ENCODE measurements at regions not wholly inside any gene's neighbourhood (a gene's known extent, or its start where the extent isn't known, plus 50 kb on each side); places are given as distances from the start of the nearest gene placed in this dataset.

DNA sequence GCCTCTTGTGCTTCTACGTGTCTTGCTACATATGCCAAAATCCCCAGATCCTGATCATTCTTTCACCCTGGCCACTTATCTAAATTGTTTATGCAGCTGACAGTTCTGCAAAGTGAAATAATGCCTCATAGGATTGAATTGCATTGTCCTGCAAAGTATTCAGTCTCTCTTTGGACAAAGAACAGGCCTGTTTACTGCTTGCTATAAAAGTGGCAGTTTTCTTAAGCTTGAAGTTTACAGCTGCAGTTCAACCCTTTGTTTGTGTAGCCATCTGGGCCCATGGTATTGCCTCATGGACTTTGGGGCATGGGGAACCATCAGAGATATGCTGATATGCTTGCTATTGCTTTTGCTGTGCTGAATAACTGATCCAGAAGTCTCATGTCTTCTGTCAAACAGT is 523.2 kb downstream of the OTOL1 start:
- DNase-seq: no peak

GRCh38 chr3:162021206-162021605 is 524.6 kb downstream of the OTOL1 start:
- no peak for DNase-seq

- DNase-seq: no peak
Observed at GRCh38 chr3:162022911-162023310, 526.3 kb downstream of the OTOL1 start.

- no peak for DNase-seq
Observed at GRCh38 chr3:162029736-162030135, 533.1 kb downstream of the OTOL1 start.

- DNase-seq: no peak
Observed at GRCh38 chr3:162034368-162034767, 537.8 kb downstream of the OTOL1 start.

- no peak for DNase-seq
Observed at GRCh38 chr3:162041622-162042021, 545.0 kb downstream of the OTOL1 start.

DNA sequence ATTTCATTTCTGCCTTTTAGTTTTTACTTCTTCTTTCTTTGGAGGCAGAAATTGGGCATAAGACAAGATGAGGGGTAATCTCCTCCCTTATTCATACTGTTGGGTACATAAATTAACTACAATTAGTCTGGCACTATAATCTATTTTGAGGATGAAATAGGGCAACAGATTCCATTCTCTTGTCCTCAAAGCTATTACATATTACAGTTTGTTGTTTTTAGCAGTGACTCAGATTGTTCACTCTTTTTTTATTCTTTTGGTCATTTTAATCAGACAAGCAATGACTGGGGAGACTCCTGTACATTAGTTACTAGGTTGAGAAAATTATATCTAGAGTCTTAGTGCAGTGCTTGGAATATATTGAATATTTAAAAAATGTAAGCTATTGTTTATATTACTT is 556.0 kb downstream of the OTOL1 start:
- DNase-seq: no peak

GRCh38 chr3:162072656-162073164 is 576.1 kb downstream of the OTOL1 start:
- no peak for DNase-seq

GRCh38 chr3:162073422-162073975 is 576.9 kb downstream of the OTOL1 start:
- DNase-seq: no peak

- no peak for DNase-seq
Observed at GRCh38 chr3:162077108-162077507, 580.5 kb downstream of the OTOL1 start.

DNA sequence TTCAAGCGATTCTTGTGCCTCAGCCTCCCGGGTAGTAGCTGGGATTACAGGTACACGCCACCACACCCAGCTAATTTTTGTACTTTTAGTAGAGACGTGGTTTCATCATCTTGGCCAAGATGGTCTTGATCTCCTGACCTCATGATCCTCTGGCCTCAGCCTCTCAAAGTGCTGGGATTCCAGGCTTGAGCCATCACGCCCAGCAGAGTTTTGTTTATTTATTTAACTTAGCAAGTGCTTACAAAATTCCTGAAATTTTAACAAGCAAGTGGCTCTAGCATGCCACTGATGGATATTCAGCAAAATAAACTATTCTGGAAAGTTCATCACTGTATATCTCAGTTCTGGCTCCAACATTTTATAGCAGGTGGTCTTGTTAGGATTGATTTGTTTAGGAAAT is 585.9 kb downstream of the OTOL1 start:
- DNase-seq: no peak

GRCh38 chr3:162087361-162087760 is 590.8 kb downstream of the OTOL1 start:
- no peak for DNase-seq

DNA sequence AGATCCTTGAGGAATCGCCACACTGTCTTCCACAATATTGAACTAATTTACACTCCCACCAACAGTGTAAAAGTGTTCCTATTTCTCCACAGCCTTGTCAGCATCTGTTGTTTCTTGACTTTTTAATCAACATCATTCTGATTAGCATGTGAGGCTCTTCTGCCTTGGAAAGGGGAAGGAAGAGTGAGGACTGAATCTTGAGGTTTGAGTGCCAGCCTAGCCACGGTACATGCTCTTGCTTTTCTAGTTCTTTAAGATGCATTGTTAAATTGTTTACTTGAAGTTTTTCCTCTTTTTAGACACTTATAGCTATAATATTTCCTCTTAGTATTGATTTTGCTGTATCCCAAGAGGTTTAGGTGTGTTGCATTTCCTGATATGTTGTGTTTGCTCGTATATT is 596.1 kb downstream of the OTOL1 start:
- no peak for DNase-seq

- DNase-seq: no peak
Observed at GRCh38 chr3:162094301-162094700, 597.7 kb downstream of the OTOL1 start.

- no peak for DNase-seq
Observed at GRCh38 chr3:162096874-162097273, 600.3 kb downstream of the OTOL1 start.

DNA sequence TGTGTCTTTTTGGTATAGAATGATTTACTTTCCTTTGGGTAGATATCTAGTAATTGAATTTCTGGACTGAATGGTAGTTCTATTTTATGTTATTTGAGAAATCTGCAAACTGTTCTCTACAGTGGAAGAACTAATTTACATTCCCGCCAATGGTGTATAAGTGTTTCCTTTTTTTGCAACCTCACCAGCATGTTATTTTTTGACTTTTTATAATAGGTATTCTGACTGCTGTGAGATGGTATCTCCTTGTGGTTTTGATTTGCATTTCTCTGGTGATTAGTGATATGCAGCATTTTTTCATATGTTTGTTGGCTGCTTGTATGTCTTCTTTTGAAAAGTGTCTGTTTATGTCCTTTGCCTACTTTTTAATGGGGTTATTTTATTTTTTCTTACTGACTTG is 607.2 kb downstream of the OTOL1 start:
- no peak for DNase-seq

- no peak for DNase-seq
Observed at GRCh38 chr3:162111861-162112260, 615.3 kb downstream of the OTOL1 start.

DNA sequence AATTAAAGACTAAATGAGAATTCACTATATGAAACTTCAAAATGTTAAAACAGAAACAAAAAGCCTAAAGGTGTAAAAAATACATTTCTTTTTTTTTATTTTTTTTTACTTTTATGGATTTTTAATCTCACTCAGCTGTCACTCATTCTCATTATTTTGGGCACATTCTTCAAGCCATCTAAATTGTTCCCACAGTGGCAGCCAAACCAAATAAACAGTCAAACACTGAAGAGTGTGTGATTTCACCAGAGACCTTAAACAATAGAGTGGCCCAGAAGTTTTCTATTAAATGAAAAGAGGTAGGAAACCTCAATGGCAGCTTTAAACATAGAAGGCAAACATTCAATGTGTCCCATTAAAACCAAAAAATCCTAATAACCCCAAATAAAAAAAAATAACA is 616.1 kb downstream of the OTOL1 start:
- DNase-seq: no peak

DNA sequence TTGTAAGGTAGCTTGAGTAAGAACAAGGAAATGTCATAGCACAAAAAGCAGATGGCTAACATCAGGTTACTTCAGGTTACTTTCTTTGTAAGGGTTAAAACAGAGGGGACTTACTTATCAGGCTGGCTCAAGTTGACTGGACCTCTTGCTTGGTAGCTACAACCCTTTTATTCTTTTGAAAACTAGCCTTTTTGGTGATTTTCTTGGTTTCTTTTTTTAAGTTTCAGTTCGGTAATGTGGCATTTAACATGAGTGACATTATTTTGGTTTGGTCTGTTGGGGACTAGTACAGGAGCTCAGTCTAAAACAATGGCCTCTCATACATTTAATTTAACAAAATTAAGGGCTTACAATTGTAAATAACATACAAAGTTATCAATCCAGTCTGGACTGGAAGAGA is 621.4 kb downstream of the OTOL1 start:
- no peak for DNase-seq

DNA sequence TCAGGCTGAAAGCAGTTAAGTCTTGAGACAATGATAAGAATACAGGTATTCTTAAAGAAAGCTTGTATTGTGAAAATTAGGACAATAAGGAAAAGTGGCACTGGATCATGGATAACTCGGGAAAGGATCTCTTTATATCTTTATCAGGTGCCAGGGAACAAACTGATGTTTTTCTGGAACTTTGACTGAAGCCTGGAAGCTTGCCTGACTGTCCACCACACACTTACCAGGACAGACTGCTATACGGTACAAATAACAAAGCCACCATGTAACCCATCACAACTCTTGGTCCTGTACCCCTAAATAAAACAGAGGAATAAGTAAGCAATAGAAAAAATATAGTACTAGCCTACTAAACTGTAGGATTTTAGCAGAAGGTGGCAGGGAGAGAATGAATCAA is 623.0 kb downstream of the OTOL1 start:
- DNase-seq: no peak

DNA sequence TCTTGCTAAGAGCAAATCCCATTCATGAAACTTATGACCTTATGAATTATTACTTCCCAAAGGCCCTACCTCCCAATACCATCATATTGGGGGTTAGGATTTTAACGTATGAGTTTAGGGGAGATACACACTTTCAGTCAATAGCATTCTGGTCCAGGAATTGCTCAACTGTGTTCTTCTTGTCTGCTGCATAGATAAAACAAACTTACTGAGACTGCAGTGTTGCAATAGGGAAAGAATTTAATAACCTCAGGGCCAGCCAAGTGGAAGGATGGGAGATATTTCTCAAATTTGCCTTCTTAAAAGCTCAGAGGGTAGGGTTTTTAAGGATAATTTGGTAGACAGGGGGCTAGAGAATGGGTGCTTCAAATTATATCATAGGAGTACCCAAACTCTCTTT is 625.8 kb downstream of the OTOL1 start:
- no peak for DNase-seq

DNA sequence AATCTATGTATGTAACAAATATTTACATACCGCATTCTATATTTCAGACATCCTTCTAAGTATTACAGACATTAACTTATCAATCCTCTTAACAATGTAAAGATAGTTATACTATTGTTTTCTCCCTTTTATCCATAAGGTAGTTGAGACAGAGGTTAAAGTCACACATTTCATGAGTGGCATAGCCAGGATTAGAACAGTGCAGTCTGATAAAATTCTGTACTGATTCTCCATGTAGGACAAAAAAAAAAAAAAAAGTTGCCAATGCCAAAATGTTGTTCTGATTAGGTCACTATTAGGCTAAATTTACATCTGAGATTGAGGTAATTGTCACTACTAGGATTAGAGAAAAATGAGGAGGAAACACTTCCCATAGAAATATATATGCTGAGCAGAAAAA is 629.2 kb downstream of the OTOL1 start:
- DNase-seq: no peak

- no peak for DNase-seq
Observed at GRCh38 chr3:162130582-162130981, 634.0 kb downstream of the OTOL1 start.

DNA sequence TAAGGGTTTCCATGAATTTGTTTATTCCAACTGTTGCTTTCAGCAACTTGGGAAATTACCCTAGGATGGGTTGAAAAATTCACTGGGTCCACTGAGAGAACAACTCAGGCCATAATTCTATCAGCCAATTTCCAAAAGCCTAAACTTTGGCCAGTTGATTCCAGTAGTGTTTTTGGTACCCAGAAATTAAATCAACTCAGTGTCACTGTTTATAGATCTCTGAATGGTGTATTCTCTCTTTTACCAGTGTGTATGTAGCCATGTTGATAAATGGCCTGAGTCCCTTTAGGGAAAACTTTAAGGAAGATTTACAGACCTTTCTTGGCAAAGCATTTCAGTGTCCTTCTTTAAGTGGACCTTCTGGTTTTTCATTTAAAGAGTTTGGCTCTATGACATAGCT is 636.4 kb downstream of the OTOL1 start:
- DNase-seq: no peak

DNA sequence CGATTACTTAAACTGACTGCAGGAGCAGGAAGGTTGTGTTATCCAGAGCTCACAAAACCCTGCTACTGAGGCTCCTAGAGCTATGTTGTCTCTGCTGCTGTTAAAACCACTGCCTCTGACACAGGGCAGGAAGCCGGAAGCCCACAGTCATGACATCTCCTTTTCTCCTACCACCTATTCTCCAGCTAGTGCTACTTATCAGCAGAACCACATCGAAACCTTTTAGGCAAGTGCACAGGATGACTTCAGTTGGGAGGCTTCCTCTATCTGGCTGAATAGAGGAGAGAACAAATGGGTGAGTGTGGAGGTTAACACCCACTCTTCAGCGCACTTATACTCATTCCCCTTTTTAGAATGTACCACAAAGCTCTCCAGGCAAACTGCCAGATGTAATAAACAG is 638.0 kb downstream of the OTOL1 start:
- no peak for DNase-seq

- DNase-seq: no peak
Observed at GRCh38 chr3:162136136-162136535, 639.5 kb downstream of the OTOL1 start.
